ENCODE measurements at regions not wholly inside any gene's neighbourhood (a gene's known extent, or its start where the extent isn't known, plus 50 kb on each side); places are given as distances from the start of the nearest gene placed in this dataset.

- H3K4me3 ChIP-seq (ENCODE audit: low read depth, low read length), result no peak overlapping the region
- TF ChIP-seq CTCF (IDR thresholded peaks at IDR 0.05; ENCODE audit: borderline replicate concordance, insufficient read depth, low read depth, low read length), result no peak
Observed at GRCh38 chr6:23446469-23446967, 679.5 kb upstream of the NRSN1 start.

- no peak overlapping the region for H3K4me3 ChIP-seq (ENCODE audit: low read depth, low read length)
- TF ChIP-seq CTCF (IDR thresholded peaks at IDR 0.05; ENCODE audit: borderline replicate concordance, insufficient read depth, low read depth, low read length), result no peak
Observed at GRCh38 chr6:23447731-23448130, 678.3 kb upstream of the NRSN1 start.

GRCh38 chr6:23448281-23448680 is 677.7 kb upstream of the NRSN1 start:
- H3K4me3 ChIP-seq (ENCODE audit: low read depth, low read length), result no peak overlapping the region
- no peak for TF ChIP-seq CTCF (IDR thresholded peaks at IDR 0.05; ENCODE audit: borderline replicate concordance, insufficient read depth, low read depth, low read length)

GRCh38 chr6:23454080-23454976 is 671.7 kb upstream of the NRSN1 start:
- H3K4me3 ChIP-seq (ENCODE audit: low read depth, low read length), result no peak overlapping the region
- TF ChIP-seq CTCF (IDR thresholded peaks at IDR 0.05; ENCODE audit: borderline replicate concordance, insufficient read depth, low read depth, low read length), result no peak

GRCh38 chr6:23455754-23456153 is 670.3 kb upstream of the NRSN1 start:
- H3K4me3 ChIP-seq (ENCODE audit: low read depth, low read length), result no peak overlapping the region
- TF ChIP-seq CTCF (IDR thresholded peaks at IDR 0.05; ENCODE audit: borderline replicate concordance, insufficient read depth, low read depth, low read length), result no peak

GRCh38 chr6:23456396-23456795 is 669.6 kb upstream of the NRSN1 start:
- H3K4me3 ChIP-seq (ENCODE audit: low read depth, low read length), result no peak overlapping the region
- no peak for TF ChIP-seq CTCF (IDR thresholded peaks at IDR 0.05; ENCODE audit: borderline replicate concordance, insufficient read depth, low read depth, low read length)

GRCh38 chr6:23457321-23457720 is 668.7 kb upstream of the NRSN1 start:
- no peak for TF ChIP-seq CTCF (IDR thresholded peaks at IDR 0.05; ENCODE audit: borderline replicate concordance, insufficient read depth, low read depth, low read length)
- no peak overlapping the region for H3K4me3 ChIP-seq (ENCODE audit: low read depth, low read length)

Measured in GM12875 (cell line).